Astrocyte of the cerebellum (primary cell): ENCODE measurements at regions not wholly inside any gene's neighbourhood (a gene's known extent, or its start where the extent isn't known, plus 50 kb on each side); places are given as distances from the start of the nearest gene placed in this dataset.

ENCODE experiments used
- DNase-seq: peaks from one replicate; pipeline ENCODE4 v3.0.0-alpha.2; 2011; ENCODE audit warnings: low read depth
- H3K4me3 ChIP-seq: 2 replicates; pipeline ENCODE4 v1.5.1; 2011; ENCODE audit warnings: mild to moderate bottlenecking, low read depth, low read length, moderate library complexity
- CTCF ChIP-seq: IDR thresholded peaks from 2 replicates; pipeline ENCODE4 v1.5.1; 2012; ENCODE audit warnings: low read length, low read depth, moderate library complexity, mild to moderate bottlenecking; ENCODE audit errors: missing control alignments
- in situ Hi-C: cut with HindIII; loops from 2 replicates; pipeline ENCODE4 v1.10.0; 2017; ENCODE audit warnings: low sequenced_read_pairs

- no peak overlapping the region for H3K4me3 ChIP-seq
- in situ Hi-C loops: no loop called here
- no peak for TF ChIP-seq CTCF
- DNase-seq: no peak
Observed at GRCh38 chr10:132135053-132135872, 51.5 kb upstream of the DPYSL4 start.

- TF ChIP-seq CTCF: no peak
- in situ Hi-C loops: no loop called here
- no peak overlapping the region for H3K4me3 ChIP-seq
- no peak for DNase-seq
Observed at GRCh38 chr10:132136097-132136521, 50.6 kb upstream of the DPYSL4 start.

- in situ Hi-C loops: no loop called here
- no peak for DNase-seq
- no peak overlapping the region for H3K4me3 ChIP-seq
- no peak for TF ChIP-seq CTCF
Observed at GRCh38 chr10:132136689-132137088, 50.1 kb upstream of the DPYSL4 start.
